Endothelial cell of umbilical vein (primary cell): ENCODE measurements at regions not wholly inside any gene's neighbourhood (a gene's known extent, or its start where the extent isn't known, plus 50 kb on each side); places are given as distances from the start of the nearest gene placed in this dataset.

Source experiments
- JUN ChIP-seq: IDR thresholded peaks from 2 replicates; pipeline ENCODE4 v1.6.1; 2011; ENCODE audit warnings: borderline replicate concordance, low read depth; ENCODE audit not compliant: insufficient read length, insufficient read depth
- POLR2AphosphoS5 ChIP-seq: IDR thresholded peaks from 2 replicates; pipeline ENCODE4 v1.6.1; 2012; ENCODE audit warnings: low read depth, mild to moderate bottlenecking, control low read depth, low read length, moderate library complexity; ENCODE audit not compliant: insufficient read depth
- TF ChIP-seq, protein P1 (sequence below), 2 donors: IDR thresholded peaks; 1 replicate in 1 of 2; 2 replicates in 1 of 2; pipeline ENCODE4 v1.5.1; 2011; ENCODE audit warnings: low read length in 2 of 2, mild to moderate bottlenecking in 2 of 2, moderate library complexity in 2 of 2, control low read depth in 1 of 2, inconsistent platforms in 1 of 2, low read depth in 1 of 2; ENCODE audit not compliant: insufficient read depth in 1 of 2; ENCODE audit errors: extremely low read depth in 1 of 2

GRCh38 chr2:61771904-61772845, 81.7 kb downstream of the FAM161A start:
- TF ChIP-seq, protein P1, sequence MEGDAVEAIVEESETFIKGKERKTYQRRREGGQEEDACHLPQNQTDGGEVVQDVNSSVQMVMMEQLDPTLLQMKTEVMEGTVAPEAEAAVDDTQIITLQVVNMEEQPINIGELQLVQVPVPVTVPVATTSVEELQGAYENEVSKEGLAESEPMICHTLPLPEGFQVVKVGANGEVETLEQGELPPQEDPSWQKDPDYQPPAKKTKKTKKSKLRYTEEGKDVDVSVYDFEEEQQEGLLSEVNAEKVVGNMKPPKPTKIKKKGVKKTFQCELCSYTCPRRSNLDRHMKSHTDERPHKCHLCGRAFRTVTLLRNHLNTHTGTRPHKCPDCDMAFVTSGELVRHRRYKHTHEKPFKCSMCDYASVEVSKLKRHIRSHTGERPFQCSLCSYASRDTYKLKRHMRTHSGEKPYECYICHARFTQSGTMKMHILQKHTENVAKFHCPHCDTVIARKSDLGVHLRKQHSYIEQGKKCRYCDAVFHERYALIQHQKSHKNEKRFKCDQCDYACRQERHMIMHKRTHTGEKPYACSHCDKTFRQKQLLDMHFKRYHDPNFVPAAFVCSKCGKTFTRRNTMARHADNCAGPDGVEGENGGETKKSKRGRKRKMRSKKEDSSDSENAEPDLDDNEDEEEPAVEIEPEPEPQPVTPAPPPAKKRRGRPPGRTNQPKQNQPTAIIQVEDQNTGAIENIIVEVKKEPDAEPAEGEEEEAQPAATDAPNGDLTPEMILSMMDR (IDR thresholded peaks at IDR 0.05; ENCODE audit: extremely low read depth in 1 of 2, insufficient read depth in 1 of 2, low read depth in 1 of 2, low read length in 2 of 2), result no peak
- TF ChIP-seq POLR2AphosphoS5 (no peak), JUN (no peak)
